GM18519 (cell line): ENCODE measurements at regions not wholly inside any gene's neighbourhood (a gene's known extent, or its start where the extent isn't known, plus 50 kb on each side); places are given as distances from the start of the nearest gene placed in this dataset.

ENCODE experiments used
- ATAC-seq: cut with Tn5 transposase; IDR thresholded peaks from one replicate; pipeline ENCODE4 v1.9.1; 2021; ENCODE audit warnings: mild to moderate bottlenecking, moderate library complexity; ENCODE audit not compliant: unreplicated experiment, low FRiP score

DNA sequence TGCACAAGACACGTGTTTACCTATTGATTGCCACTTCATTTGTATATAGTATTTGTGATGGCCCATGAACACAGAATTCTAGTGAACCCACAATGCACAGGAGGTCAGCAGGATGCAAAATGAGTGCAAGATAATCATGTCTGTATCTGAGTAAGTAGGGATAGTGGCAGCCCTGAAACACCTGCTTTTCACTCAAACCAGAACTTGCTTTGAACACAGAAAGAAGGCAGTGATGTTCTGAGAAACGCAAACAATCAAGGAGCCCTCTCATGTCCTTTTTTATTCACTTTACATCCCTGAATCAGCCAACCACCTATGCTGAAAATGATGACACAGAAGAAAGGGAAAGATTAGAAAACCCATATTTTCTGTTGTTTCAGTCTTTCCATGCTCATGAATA, 170.4 kb upstream of the AVPR1A start:
- no peak for ATAC-seq

DNA sequence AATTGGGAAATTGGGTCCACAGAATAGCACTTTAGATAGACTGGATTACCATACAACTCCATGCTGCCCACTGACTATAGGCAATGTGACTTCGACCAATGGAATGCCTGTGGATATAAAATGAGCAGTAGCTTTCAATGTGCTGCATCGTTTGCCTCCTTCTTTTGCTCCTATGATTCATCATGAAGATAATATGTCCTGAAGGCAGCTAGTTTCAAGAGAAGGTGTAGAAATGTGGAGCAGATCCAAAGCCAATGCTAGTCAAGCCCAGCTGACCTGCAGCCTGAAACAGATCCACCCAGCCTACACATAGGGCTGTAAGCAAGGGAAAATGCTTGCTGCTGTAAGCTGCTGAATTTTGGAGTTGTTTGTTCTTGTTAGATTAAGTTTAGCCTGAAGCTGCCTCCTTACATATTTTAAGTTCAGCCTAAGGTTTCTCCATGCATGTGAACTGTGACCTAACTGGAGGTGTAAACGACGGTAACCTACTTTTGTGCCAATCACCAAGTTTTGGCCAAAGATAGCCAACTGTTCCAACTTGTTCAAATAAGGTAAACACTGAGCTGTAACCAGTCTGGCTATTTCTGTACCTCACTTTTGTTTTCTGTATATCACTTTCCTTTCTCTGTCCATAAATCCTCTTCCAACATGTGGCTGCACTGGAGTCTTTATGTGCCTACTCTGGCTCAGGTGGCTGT, 169.1 kb upstream of the AVPR1A start:
- no peak for ATAC-seq

DNA sequence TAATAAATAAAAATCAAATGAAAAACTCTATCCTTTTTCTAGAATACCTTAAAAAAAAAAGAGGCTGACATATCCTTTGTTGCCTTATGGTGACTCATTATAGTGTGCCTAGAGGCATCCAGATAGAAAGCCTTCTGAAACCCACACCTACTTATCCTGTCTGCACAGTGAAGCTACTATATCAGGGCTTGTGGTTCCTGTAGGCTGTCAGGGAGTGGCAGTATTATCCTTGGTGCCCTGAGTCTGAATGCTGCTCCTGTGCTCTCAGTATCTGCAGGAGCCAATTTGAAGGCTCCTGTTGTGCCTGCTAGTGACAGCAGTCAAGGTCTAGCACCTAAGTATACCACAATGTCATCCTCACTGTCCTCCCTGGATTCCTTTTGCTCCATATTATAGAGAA, 168.4 kb upstream of the AVPR1A start:
- peak; percentile 62 for ATAC-seq

DNA sequence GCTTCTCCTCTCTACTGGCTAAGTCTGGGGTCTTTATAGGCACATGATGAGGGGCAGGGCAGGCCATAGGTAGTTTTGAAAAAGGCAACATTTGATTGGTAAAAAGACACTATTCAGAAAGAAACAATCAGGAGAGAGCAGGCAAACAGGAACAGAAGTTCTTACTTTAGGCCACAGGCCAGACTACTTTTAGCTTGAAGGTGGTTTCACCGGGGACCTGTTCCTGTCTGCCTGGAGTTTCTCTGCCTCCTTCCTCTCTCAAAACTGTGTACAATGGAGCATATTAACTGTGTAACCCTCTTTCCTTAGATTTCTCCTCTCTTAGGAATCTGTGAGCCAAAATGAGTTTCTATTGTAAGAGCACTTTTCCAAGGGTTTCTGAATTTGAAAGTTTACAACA, 167.9 kb upstream of the AVPR1A start:
- no peak for ATAC-seq

GRCh38 chr12:63318313-63318712, 167.3 kb upstream of the AVPR1A start:
- no peak for ATAC-seq

DNA sequence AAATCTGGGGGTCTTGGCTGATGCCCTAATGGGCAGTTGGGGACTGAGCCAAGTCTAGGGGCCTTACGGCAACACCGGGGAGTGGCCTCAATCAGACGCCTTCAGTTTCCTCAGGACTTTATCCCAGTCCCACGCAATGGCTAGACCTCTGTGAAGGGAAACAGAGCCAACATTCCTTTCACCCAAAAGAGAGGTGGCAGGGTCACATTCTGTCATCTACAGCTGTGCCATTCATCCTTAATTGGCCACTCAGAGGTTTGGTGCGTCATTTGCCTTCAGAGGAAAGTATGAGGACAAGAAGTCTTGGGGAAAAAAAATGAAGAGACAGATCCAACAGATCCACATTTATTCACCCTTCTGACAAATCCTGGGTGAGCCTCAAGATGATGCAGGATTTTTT, 166.9 kb upstream of the AVPR1A start:
- no peak for ATAC-seq

GRCh38 chr12:63317286-63317846, 166.4 kb upstream of the AVPR1A start:
- no peak for ATAC-seq

DNA sequence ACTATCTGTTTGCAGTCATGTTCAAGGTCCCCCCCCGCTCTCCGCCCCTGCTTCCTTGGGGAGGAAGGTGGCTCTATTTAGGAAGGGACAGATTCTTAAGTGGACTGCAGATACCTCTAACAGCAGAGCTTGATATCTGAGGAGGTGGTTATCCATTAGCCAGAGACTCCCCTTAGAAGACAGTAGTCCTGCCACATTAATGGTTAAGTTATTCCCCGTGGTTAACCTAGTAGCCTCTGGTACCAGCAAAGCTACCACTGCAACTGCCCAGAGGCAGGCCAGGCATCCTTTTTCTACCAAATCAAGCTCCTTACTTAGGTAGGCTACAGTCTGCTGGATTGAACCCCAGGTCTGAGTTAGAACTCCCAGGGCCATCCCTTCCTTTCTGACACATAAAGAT, 162.1 kb upstream of the AVPR1A start:
- ATAC-seq, result no peak

DNA sequence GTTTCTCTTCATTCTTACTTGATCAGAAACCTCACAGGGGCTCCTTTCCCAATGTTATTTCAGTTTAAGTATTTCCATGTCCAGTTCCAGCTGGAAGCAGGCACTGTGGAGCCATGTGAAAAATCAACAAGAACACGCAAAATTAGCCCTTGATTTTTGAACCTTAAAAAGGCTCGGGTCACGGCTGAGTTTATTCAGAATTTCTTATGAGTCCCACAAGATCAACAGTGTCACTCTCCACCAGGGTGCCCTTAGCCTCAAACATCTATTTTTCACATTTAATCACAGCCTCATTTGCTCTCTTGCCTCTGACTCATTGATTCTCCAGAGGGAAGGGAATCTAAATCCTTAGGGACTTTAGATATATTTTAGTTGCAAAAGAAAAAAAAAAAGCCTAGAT, 157.7 kb upstream of the AVPR1A start:
- ATAC-seq, result no peak

- no peak for ATAC-seq
Observed at GRCh38 chr12:63307849-63308248, 156.8 kb upstream of the AVPR1A start.

DNA sequence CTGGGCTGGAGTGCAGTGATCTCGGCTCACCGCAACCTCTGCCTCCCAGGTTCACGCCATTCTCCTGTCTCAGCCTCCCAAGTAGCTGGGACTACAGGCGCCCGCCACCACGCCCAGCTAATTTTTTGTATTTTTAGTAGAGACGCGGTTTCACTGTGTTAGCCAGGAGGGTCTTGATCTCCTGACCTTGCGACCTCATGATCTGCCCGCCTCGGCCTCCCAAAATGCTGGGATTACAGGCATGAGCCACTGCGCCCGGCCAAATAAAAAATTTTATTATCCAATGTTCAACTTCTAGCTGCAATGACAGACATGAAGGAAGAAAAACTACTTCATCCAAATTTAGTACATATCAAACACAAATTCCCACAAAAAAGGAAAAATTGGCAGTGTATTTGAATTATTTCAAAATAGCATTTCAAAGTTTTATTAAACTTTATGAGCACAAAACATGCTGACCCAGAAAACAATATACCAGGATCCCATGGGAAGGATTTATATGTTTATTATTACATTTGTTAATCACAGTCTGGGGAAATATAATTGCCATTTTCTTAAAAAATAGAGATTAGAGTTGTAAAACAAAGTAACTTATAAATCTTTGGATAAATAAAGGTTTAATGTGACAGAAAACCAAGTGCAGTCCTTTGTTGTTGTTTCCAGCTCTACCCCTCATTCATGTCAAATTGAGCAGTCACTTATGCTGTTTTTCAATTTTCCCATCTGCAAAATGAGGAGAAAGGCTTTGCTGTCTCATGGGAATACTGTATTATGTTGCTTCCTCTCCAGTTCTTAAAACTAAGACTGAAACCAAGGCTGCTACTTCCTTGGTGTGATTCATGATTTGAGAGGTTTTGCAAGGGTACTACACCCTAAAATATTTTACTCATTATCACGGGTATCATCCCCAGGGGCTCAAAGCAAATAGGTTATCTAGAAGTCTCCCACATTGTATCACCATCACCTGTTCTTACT, 155.2 kb upstream of the AVPR1A start:
- ATAC-seq, result no peak

- no peak for ATAC-seq
Observed at GRCh38 chr12:63304887-63305316, 153.9 kb upstream of the AVPR1A start.

DNA sequence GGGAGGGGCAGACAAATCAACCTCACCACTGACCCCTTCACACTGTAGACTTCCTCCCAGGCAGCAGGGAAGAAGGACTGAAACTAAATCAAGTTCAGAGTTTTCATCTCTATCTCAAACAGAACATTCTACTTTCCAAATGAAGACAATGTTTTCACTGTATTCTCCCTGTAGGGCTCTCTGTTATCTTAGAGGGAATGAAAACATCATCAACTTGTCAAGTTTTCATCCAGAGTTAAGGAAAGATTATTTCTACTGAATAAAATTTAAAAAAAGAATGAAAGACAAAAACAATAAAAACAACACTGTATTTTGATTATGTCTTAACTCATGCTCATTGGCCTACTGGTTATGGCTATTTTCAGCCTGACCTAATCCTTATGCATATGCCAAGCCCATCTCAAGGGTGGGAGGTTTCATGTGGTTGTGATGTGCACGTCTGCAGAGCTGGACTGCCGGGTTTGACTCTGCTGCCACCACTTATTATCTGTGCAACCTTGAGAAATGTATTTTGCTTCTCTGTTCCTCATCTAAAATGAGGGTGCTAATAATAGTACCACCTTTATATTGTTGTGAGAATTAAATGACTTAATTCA, 152.0 kb upstream of the AVPR1A start:
- no peak for ATAC-seq

- no peak for ATAC-seq
Observed at GRCh38 chr12:63302269-63302940, 151.4 kb upstream of the AVPR1A start.

- ATAC-seq, result no peak
Observed at GRCh38 chr12:63301311-63301710, 150.3 kb upstream of the AVPR1A start.

- ATAC-seq, result no peak
Observed at GRCh38 chr12:63298386-63298930, 147.5 kb upstream of the AVPR1A start.

DNA sequence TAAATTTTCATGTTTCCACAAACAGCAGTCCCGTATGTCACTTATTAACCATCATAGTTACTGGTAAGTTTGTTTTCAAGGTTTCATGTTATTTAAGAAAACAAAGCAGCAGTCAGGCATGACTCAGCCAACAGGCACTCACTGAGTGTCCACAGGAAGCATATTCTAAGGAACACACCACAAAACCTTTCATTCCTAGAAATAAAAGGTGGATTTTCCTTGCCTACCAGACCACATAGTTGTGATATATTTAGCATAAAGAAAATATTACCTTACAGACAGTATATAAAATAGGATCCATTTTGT, 143.3 kb upstream of the AVPR1A start:
- no peak for ATAC-seq

GRCh38 chr12:63292471-63293221, 141.6 kb upstream of the AVPR1A start:
- ATAC-seq, result no peak

DNA sequence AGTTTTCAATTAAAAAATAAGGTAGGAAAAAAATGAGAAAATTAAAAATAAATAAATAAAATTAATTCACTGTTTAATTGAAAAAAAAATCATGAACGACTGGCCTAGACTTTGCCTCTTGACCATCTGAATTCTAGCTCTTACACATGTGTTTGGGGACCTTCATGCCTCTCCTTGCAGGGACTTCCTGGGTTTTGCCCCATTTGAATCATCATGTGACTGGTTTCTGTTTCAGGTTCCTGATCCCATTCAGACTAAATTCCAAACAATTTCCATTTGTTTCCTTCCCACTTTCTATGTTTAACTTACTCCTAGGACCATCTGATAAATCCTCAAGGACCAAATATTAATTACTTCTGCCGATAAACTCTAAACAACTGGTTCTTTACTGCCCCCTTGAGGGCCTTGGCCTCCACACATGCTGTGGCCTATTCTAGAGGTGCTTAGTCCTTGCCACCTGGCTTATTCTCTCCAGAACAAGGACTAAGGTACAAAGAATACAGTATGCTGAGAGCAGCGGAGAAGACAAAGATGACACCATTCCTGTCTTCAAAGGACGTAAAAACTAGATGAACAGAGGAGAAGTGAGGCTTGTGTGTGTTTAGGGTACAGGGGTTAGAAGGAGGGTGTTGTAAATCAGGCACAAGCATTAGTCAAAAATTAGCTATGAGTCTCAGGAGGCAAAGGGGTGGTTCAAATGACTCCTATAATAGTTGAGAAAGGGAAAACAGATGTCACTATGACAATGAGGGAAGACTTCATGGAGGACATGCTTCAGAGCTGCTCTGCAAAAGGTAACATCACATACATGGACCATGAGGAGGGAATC, 125.8 kb upstream of the AVPR1A start:
- peak; percentile 93 for ATAC-seq
